PC-9 (cell line): ENCODE measurements at regions not wholly inside any gene's neighbourhood (a gene's known extent, or its start where the extent isn't known, plus 50 kb on each side); places are given as distances from the start of the nearest gene placed in this dataset.

ENCODE experiments used
- BruUV-seq: library from RNA; stranded (reverse); fragments of 400-500 nt; replicated peaks from 2 replicates; lab custom pipeline; 2021; lab: Mats Ljungman, UMichigan
- CTCF ChIA-PET: fragments of 300-600 bp; sonication (Branson Sonifier 250); formaldehyde crosslinking; loops from one replicate; lab custom pipeline; 2022; ENCODE audit warnings: antibody characterized with exemption; lab: Charles Lee
- POLR2A ChIA-PET: fragments of 300-600 bp; sonication (Branson Sonifier 250); formaldehyde crosslinking; loops from one replicate; lab custom pipeline; 2022; ENCODE audit warnings: antibody characterized with exemption; ENCODE audit not compliant: unreplicated experiment; lab: Charles Lee
- DNase-seq, 2 experiments: peaks; one replicate each; pipeline versions ENCODE4 v3.0.0 to v3.0.0-alpha.2; 2015 to 2022; ENCODE audit warnings: mixed read lengths in 1 of 2
- H2AFZ ChIP-seq: fragments of 200-600 bp; sonication (generic); 2 replicates; pipeline ENCODE4 v1.8.1; 2017; ENCODE audit warnings: antibody characterized with exemption
- H3F3A ChIP-seq: fragments of 200-600 bp; sonication (generic); 2 replicates; pipeline ENCODE4 v1.8.1; 2017; ENCODE audit warnings: antibody characterized with exemption, mild to moderate bottlenecking, low read depth; ENCODE audit not compliant: insufficient read depth
- H3K27ac ChIP-seq: fragments of 200-600 bp; sonication (generic); 2 replicates; pipeline ENCODE4 v1.6.1; 2016; ENCODE audit warnings: mixed run types
- H3K27me3 ChIP-seq: fragments of 200-600 bp; sonication (generic); 2 replicates; pipeline ENCODE4 v1.6.1; 2016; ENCODE audit warnings: low read depth, mixed run types; ENCODE audit not compliant: insufficient read depth
- H3K36me3 ChIP-seq: fragments of 200-600 bp; sonication (generic); 2 replicates; pipeline ENCODE4 v1.6.1; 2016; ENCODE audit warnings: low read depth, mixed run types
- H3K4me1 ChIP-seq: fragments of 200-600 bp; sonication (generic); replicated peaks from 2 replicates; pipeline ENCODE4 v1.6.1; 2016; ENCODE audit warnings: mixed run types; ENCODE audit not compliant: insufficient read depth
- H3K4me2 ChIP-seq: fragments of 200-600 bp; sonication (generic); 2 replicates; pipeline ENCODE4 v1.6.1; 2017; ENCODE audit warnings: mixed run types
- H3K4me3 ChIP-seq: fragments of 200-600 bp; sonication (generic); 2 replicates; pipeline ENCODE4 v1.6.1; 2016; ENCODE audit warnings: mixed run types
- H3K79me2 ChIP-seq: fragments of 200-600 bp; sonication (generic); 2 replicates; pipeline ENCODE4 v1.6.1; 2017; ENCODE audit warnings: low read depth, mixed run types
- H3K9me2 ChIP-seq: fragments of 200-600 bp; sonication (generic); 2 replicates; pipeline ENCODE4 v1.8.1; 2017; ENCODE audit warnings: mild to moderate bottlenecking; ENCODE audit not compliant: insufficient read depth
- H3K9me3 ChIP-seq: fragments of 200-600 bp; sonication (generic); 2 replicates; pipeline ENCODE4 v1.8.1; 2016; ENCODE audit warnings: low read depth; ENCODE audit not compliant: insufficient read depth
- H4K20me1 ChIP-seq: fragments of 200-600 bp; sonication (generic); 2 replicates; pipeline ENCODE4 v1.8.1; 2017; ENCODE audit not compliant: insufficient read depth
- CTCF ChIP-seq: fragments of 200-600 bp; sonication (generic); conservative IDR thresholded peaks from 2 replicates; pipeline ENCODE4 v1.6.1; 2017; ENCODE audit warnings: mixed run types, antibody characterized with exemption, mild to moderate bottlenecking, moderate library complexity
- EZH2 ChIP-seq: fragments of 200-600 bp; sonication (generic); IDR thresholded peaks from 2 replicates; pipeline ENCODE4 v1.8.0; 2017; ENCODE audit warnings: antibody characterized with exemption, low read depth
- intact Hi-C: fragments of 100-400 bp; cut with micrococcal nuclease; formaldehyde crosslinking; loops from one replicate; pipeline ENCODE4 v1.10.0; 2022; ENCODE audit not compliant: unreplicated experiment

GRCh38 chrX:42695800-42696358, 82.1 kb downstream of the PPP1R2C start:
- intact Hi-C loops, result no loop called here
- no peaks in the 10 kb centered on the region for H3K4me1 ChIP-seq
- ChIA-PET CTCF (no interaction called here), POLR2A (no interaction called here)
- no peaks in the 10 kb centered on the region for H3K27me3 ChIP-seq
- no peak overlapping the region for H3K4me2 ChIP-seq
- DNase-seq, result no peak
- BruUV-seq, result no TSS peak
- no peaks in the 10 kb centered on the region for H3K9me3 ChIP-seq
- no peak for TF ChIP-seq CTCF
- TF ChIP-seq EZH2, result no peak
- H3K9me2 ChIP-seq, result no peaks in the 10 kb centered on the region
- H2AFZ ChIP-seq, result no peak overlapping the region
- no peaks in the 10 kb centered on the region for H3K36me3 ChIP-seq
- no peak overlapping the region for H3K4me3 ChIP-seq
- H3F3A ChIP-seq, result no peaks in the 10 kb centered on the region
- no peak overlapping the region for H3K27ac ChIP-seq
- H3K79me2 ChIP-seq, result no peaks in the 10 kb centered on the region
- no peaks in the 10 kb centered on the region for H4K20me1 ChIP-seq

- intact Hi-C loops, result no loop called here
- Histone ChIP-seq H3K4me1 (no peaks in the 10 kb centered on the region), H3K4me3 (no peak overlapping the region), H3K9me3 (no peaks in the 10 kb centered on the region), H3K27ac (no peak overlapping the region), H3K9me2 (no peaks in the 10 kb centered on the region), H2AFZ (no peak overlapping the region), H3K27me3 (no peaks in the 10 kb centered on the region), H3F3A (no peaks in the 10 kb centered on the region), H4K20me1 (no peaks in the 10 kb centered on the region), H3K36me3 (no peaks in the 10 kb centered on the region), H3K4me2 (no peak overlapping the region), H3K79me2 (no peaks in the 10 kb centered on the region)
- TF ChIP-seq CTCF (no peak), EZH2 (no peak)
- CTCF ChIA-PET, result no interaction called here
- no peak for DNase-seq
- POLR2A ChIA-PET, result no interaction called here
- no TSS peak for BruUV-seq
Observed at GRCh38 chrX:42694260-42694815, 83.6 kb downstream of the PPP1R2C start.

GRCh38 chrX:42691196-42691595, 86.8 kb downstream of the PPP1R2C start:
- Histone ChIP-seq H2AFZ (no peak overlapping the region), H3K9me3 (no peaks in the 10 kb centered on the region), H3K27ac (no peak overlapping the region), H3K27me3 (no peaks in the 10 kb centered on the region), H3K4me3 (no peak overlapping the region), H3K9me2 (no peaks in the 10 kb centered on the region), H3K4me1 (no peaks in the 10 kb centered on the region), H3K36me3 (no peaks in the 10 kb centered on the region), H3F3A (no peaks in the 10 kb centered on the region), H3K4me2 (no peak overlapping the region), H3K79me2 (no peaks in the 10 kb centered on the region), H4K20me1 (no peaks in the 10 kb centered on the region)
- DNase-seq, result no peak
- intact Hi-C loops, result no loop called here
- POLR2A ChIA-PET, result no interaction called here
- CTCF ChIA-PET, result no interaction called here
- TF ChIP-seq CTCF (no peak), EZH2 (no peak)
- BruUV-seq, result no TSS peak
